CD4-positive, alpha-beta T cell treated with Interleukin-4 for 4 hours (primary cell): ENCODE measurements at regions not wholly inside any gene's neighbourhood (a gene's known extent, or its start where the extent isn't known, plus 50 kb on each side); places are given as distances from the start of the nearest gene placed in this dataset.
"Not testable (repeated sequence)": the region's sequence is repeated elsewhere in the genome, so short reads cannot be mapped to it uniquely, and the experiment has no call there.

Experiments used
- DNase-seq: peaks from one replicate; pipeline ENCODE4 v3.0.0-alpha.2; 2020

- no peak for DNase-seq
Measured at GRCh38 chr13:85186356-85187045, 612.7 kb downstream of the SLITRK6 start.

GRCh38 chr13:85174291-85174690, 624.9 kb downstream of the SLITRK6 start:
- DNase-seq = no peak

GRCh38 chr13:85170372-85170771, 628.8 kb downstream of the SLITRK6 start:
- no peak for DNase-seq

- DNase-seq = no peak
Measured at GRCh38 chr13:85166891-85167290, 632.3 kb downstream of the SLITRK6 start.

- no peak for DNase-seq
Measured at GRCh38 chr13:85163063-85163462, 636.2 kb downstream of the SLITRK6 start.

- no peak for DNase-seq
Measured at GRCh38 chr13:85148009-85148408, 651.2 kb downstream of the SLITRK6 start.

- DNase-seq = no peak
Measured at GRCh38 chr13:85142351-85142927, 656.8 kb downstream of the SLITRK6 start.

GRCh38 chr13:85141401-85141800, 657.8 kb downstream of the SLITRK6 start:
- no peak for DNase-seq

- DNase-seq = no peak
Measured at GRCh38 chr13:85140192-85140591, 659.0 kb downstream of the SLITRK6 start.

GRCh38 chr13:85137516-85137915, 661.7 kb downstream of the SLITRK6 start:
- DNase-seq = no peak

GRCh38 chr13:85132986-85133385, 666.2 kb downstream of the SLITRK6 start:
- DNase-seq = no peak

- not testable (repeated sequence) for DNase-seq
Measured at GRCh38 chr13:85123501-85123900, 675.7 kb downstream of the SLITRK6 start.

GRCh38 chr13:85108356-85108755, 690.9 kb downstream of the SLITRK6 start:
- no peak for DNase-seq

GRCh38 chr13:85099245-85099644, 700.0 kb downstream of the SLITRK6 start:
- no peak for DNase-seq

- DNase-seq = no peak
Measured at GRCh38 chr13:85095418-85096272, 703.6 kb downstream of the SLITRK6 start.

GRCh38 chr13:85093808-85094207, 705.4 kb downstream of the SLITRK6 start:
- no peak for DNase-seq

GRCh38 chr13:85091631-85092234, 707.5 kb downstream of the SLITRK6 start:
- DNase-seq = no peak

- no peak for DNase-seq
Measured at GRCh38 chr13:85089186-85089585, 710.0 kb downstream of the SLITRK6 start.

GRCh38 chr13:85080691-85081090, 718.5 kb downstream of the SLITRK6 start:
- DNase-seq = no peak

GRCh38 chr13:85076343-85076742, 722.9 kb downstream of the SLITRK6 start:
- no peak for DNase-seq

- DNase-seq = no peak
Measured at GRCh38 chr13:85074543-85075313, 724.5 kb downstream of the SLITRK6 start.

GRCh38 chr13:85068231-85068630, 731.0 kb downstream of the SLITRK6 start:
- DNase-seq = no peak

- no peak for DNase-seq
Measured at GRCh38 chr13:85040215-85040614, 759.0 kb downstream of the SLITRK6 start.
